HepG2 (cell line): ENCODE measurements at regions not wholly inside any gene's neighbourhood (a gene's known extent, or its start where the extent isn't known, plus 50 kb on each side); places are given as distances from the start of the nearest gene placed in this dataset.

Source experiments
- ATAC-seq: fragments of 200-7000 bp; cut with Tn5 transposase; 3 replicates; pipeline ENCODE4 v1.9.1; 2020; ENCODE audit warnings: mild to moderate bottlenecking, moderate library complexity
- BruUV-seq: library from RNA; stranded (reverse); fragments of 400-500 nt; replicated peaks from 2 replicates; lab custom pipeline; 2021; lab: Mats Ljungman, UMichigan
- CTCF ChIA-PET: fragments of 300-600 bp; formaldehyde crosslinking; extraction: SDS; loops from one replicate; lab custom pipeline; 2021; ENCODE audit warnings: low total read pairs, inconsistent platforms, low intra/inter-chr PET ratio; lab: Yijun Ruan, JAX
- POLR2A ChIA-PET: fragments of 350-600 bp; sonication (Branson Sonifier 250); formaldehyde crosslinking; loops from one replicate; lab custom pipeline; 2020; ENCODE audit warnings: antibody characterized with exemption, inconsistent platforms; lab: Yijun Ruan, JAX
- DNase-seq: peaks from one replicate; pipeline ENCODE4 v3.0.0-alpha.2; 2015; ENCODE audit warnings: low spot score
- FAIRE-seq: peaks from 3 replicates; lab custom pipeline; 2011; peaks lifted over from hg19 to GRCh38; lab: Jason Lieb, UNC
- H2AFZ ChIP-seq: one replicate; pipeline ENCODE4 v1.6.1; 2011; ENCODE audit warnings: low read length, inconsistent platforms
- H3K27ac ChIP-seq: fragments of 300-600 bp; 3 replicates; pipeline ENCODE4 v1.8.0; 2011; ENCODE audit warnings: mixed run types, mild to moderate bottlenecking, mixed read lengths, low read length, inconsistent platforms; ENCODE audit not compliant: insufficient read depth; ENCODE audit errors: extremely low read length
- H3K27me3 ChIP-seq, 2 experiments: fragments of 200-600 bp in 1 of 2; 2 replicates in 1 of 2; 3 replicates in 1 of 2; pipeline versions ENCODE4 v1.6.0 to v1.8.0; 2011; ENCODE audit warnings: low read length in 2 of 2, mild to moderate bottlenecking in 2 of 2, moderate library complexity in 2 of 2, inconsistent platforms in 1 of 2; ENCODE audit not compliant: insufficient read depth in 2 of 2, control insufficient read depth in 1 of 2
- H3K36me3 ChIP-seq, 2 experiments: fragments of 200-600 bp in 1 of 2; replicated peaks in 1 of 2; 2 replicates in 1 of 2; 3 replicates in 1 of 2; pipeline versions ENCODE4 v1.5.1 to v1.8.0; 2011; ENCODE audit warnings: low read length in 2 of 2, inconsistent platforms in 1 of 2; ENCODE audit not compliant: insufficient read depth in 2 of 2, control insufficient read depth in 1 of 2
- H3K4me1 ChIP-seq: 2 replicates; pipeline ENCODE4 v1.5.1; 2012; ENCODE audit warnings: low read length, inconsistent platforms; ENCODE audit not compliant: insufficient read depth
- H3K4me2 ChIP-seq: 2 replicates; pipeline ENCODE4 v1.6.0; 2011; ENCODE audit warnings: low read depth, low read length, inconsistent platforms
- H3K4me3 ChIP-seq, 3 experiments: fragments of 200-600 bp in 1 of 3; sonication (generic), shearing (Covaris generic) in 1 of 3; replicated peaks in 1 of 3; 2 replicates each; pipeline ENCODE4 v1.5.1; 2011 to 2016; ENCODE audit warnings: low read length in 3 of 3, inconsistent platforms in 2 of 3, low read depth in 2 of 3, mild to moderate bottlenecking in 2 of 3, control low read depth in 1 of 3, mixed read lengths in 1 of 3; ENCODE audit not compliant: insufficient read depth in 1 of 3
- H3K79me2 ChIP-seq: one replicate; pipeline ENCODE4 v1.6.1; 2011; ENCODE audit warnings: low read length, inconsistent platforms; ENCODE audit not compliant: insufficient read depth
- H3K9ac ChIP-seq: 2 replicates; pipeline ENCODE4 v1.6.0; 2011; ENCODE audit warnings: mild to moderate bottlenecking, low read depth, low read length, inconsistent platforms; ENCODE audit not compliant: insufficient read depth
- H3K9me3 ChIP-seq: 2 replicates; pipeline ENCODE4 v1.5.1; 2012; ENCODE audit warnings: mild to moderate bottlenecking, low read length
- H4K20me1 ChIP-seq: 2 replicates; pipeline ENCODE4 v1.6.0; 2011; ENCODE audit warnings: inconsistent platforms, mild to moderate bottlenecking, low read length, moderate library complexity; ENCODE audit not compliant: insufficient read depth
- ARNTL ChIP-seq: sonication (generic); formaldehyde crosslinking; IDR thresholded peaks from 2 replicates; pipeline ENCODE4 v1.4.0; 2020; ENCODE audit warnings: mild to moderate bottlenecking, missing genetic modification reagents
- CBX1 ChIP-seq: IDR thresholded peaks from one replicate; pipeline ENCODE4 v1.6.1; 2016; ENCODE audit warnings: antibody characterized with exemption, low read depth
- ELF1 ChIP-seq: sonication (generic); formaldehyde crosslinking; IDR thresholded peaks from 2 replicates; pipeline ENCODE4 v1.4.0; 2020; ENCODE audit warnings: missing genetic modification reagents
- GPBP1L1 ChIP-seq: sonication (generic); formaldehyde crosslinking; IDR thresholded peaks from 2 replicates; pipeline ENCODE4 v1.5.0; 2020; ENCODE audit warnings: mild to moderate bottlenecking, missing genetic modification reagents
- GTF2F1 ChIP-seq: fragments of 150-350 bp; IDR thresholded peaks from 2 replicates; pipeline ENCODE4 v1.6.1; 2014; ENCODE audit warnings: low read length
- HOXA3 ChIP-seq: sonication (generic); formaldehyde crosslinking; IDR thresholded peaks from 2 replicates; pipeline ENCODE4 v1.5.0; 2020; ENCODE audit warnings: missing genetic modification reagents
- JARID2 ChIP-seq: sonication (generic); formaldehyde crosslinking; IDR thresholded peaks from 2 replicates; pipeline ENCODE4 v1.8.1; 2023; ENCODE audit warnings: missing genetic modification reagents, inconsistent platforms; ENCODE audit not compliant: insufficient replicate concordance
- KDM6A ChIP-seq: IDR thresholded peaks from 2 replicates; pipeline ENCODE4 v1.6.1; 2016; ENCODE audit warnings: low read depth
- MEF2D ChIP-seq: sonication (generic); formaldehyde crosslinking; IDR thresholded peaks from 2 replicates; pipeline ENCODE4 v1.5.1; 2020; ENCODE audit warnings: mild to moderate bottlenecking, missing genetic modification reagents
- PHF5A ChIP-seq: IDR thresholded peaks from one replicate; pipeline ENCODE4 v1.6.1; 2018; ENCODE audit warnings: low read depth, missing genetic modification reagents; ENCODE audit not compliant: unreplicated experiment
- PRPF4 ChIP-seq: fragments of 200-400 bp; formaldehyde crosslinking; IDR thresholded peaks from 2 replicates; pipeline ENCODE4 v1.6.1; 2016; ENCODE audit warnings: low read length, low read depth; ENCODE audit not compliant: poor library complexity, severe bottlenecking
- RBFOX2 ChIP-seq: fragments of 200-400 bp; formaldehyde crosslinking; IDR thresholded peaks from 2 replicates; pipeline ENCODE4 v1.6.1; 2017; ENCODE audit warnings: low read depth, mild to moderate bottlenecking, low read length
- ZFP1 ChIP-seq: IDR thresholded peaks from 2 replicates; pipeline ENCODE4 v1.6.1; 2016
- ZHX2 ChIP-seq, 2 experiments: sonication (generic) in 1 of 2; formaldehyde crosslinking in 1 of 2; IDR thresholded peaks; 2 replicates each; pipeline versions ENCODE4 v1.6.1 to v1.9.0; 2014 to 2022; ENCODE audit warnings: antibody characterized with exemption in 1 of 2, borderline replicate concordance in 1 of 2, inconsistent platforms in 1 of 2, low read depth in 1 of 2, missing genetic modification reagents in 1 of 2
- ZNF337 ChIP-seq: sonication (generic); formaldehyde crosslinking; IDR thresholded peaks from 2 replicates; pipeline ENCODE4 v1.5.1; 2020; ENCODE audit warnings: missing genetic modification reagents, low read depth, mild to moderate bottlenecking, borderline replicate concordance
- ZNF513 ChIP-seq: sonication (generic); formaldehyde crosslinking; conservative IDR thresholded peaks from 2 replicates; pipeline ENCODE4 v1.5.0; 2020; ENCODE audit warnings: missing genetic modification reagents
- ZNF766 ChIP-seq: sonication (generic); formaldehyde crosslinking; IDR thresholded peaks from 2 replicates; pipeline ENCODE4 v1.5.0; 2020; ENCODE audit warnings: missing genetic modification reagents, borderline replicate concordance
- in situ Hi-C: cut with HindIII; loops from 2 replicates; pipeline ENCODE4 v1.10.0; 2017; ENCODE audit warnings: low pct_unique_long_range_greater_than_20kb; ENCODE audit not compliant: extremely low pct_ligation_motif_present
- intact Hi-C: fragments of 100-400 bp; cut with micrococcal nuclease; formaldehyde crosslinking; loops from one replicate; pipeline ENCODE4 v1.10.0; 2022; ENCODE audit not compliant: unreplicated experiment

GRCh38 chr5:61771062-61771461 is 439.0 kb downstream of the ZSWIM6 start (continued):
- TF ChIP-seq GPBP1L1 (no peak), ELF1 (no peak), JARID2 (no peak), GTF2F1 (no peak)

GRCh38 chr5:61771808-61772207 is 439.8 kb downstream of the ZSWIM6 start:
- Histone ChIP-seq H3K4me3 (no peak overlapping the region), H3K4me1 (no peaks in the 10 kb centered on the region), H3K36me3 (no peaks in the 10 kb centered on the region), H3K27ac (no peak overlapping the region), H4K20me1 (no peaks in the 10 kb centered on the region), H3K9ac (no peak overlapping the region), H3K4me2 (no peak overlapping the region), H3K9me3 (no peaks in the 10 kb centered on the region), H3K27me3 (peaks cover 3 to 4% of the 10 kb centered on the region in 2 experiments; a peak in 1 of 5 replicates), H3K79me2 (no peaks in the 10 kb centered on the region), H2AFZ (no peak overlapping the region)
- intact Hi-C loops (no loop called here), in situ Hi-C loops (no loop called here)
- no peak for FAIRE-seq
- DNase-seq = no peak
- no peak for ATAC-seq
- POLR2A ChIA-PET = no interaction called here
- CTCF ChIA-PET = no interaction called here
- no TSS peak for BruUV-seq
- no peak for TF ChIP-seq ZNF766
- TF ChIP-seq ZFP1 (CRISPR knock-in tag) = no peak
- TF ChIP-seq KDM6A (CRISPR knock-in tag) = no peak
- TF ChIP-seq MEF2D (CRISPR knock-in tag) = no peak
- no peak for TF ChIP-seq PRPF4
- no peak for TF ChIP-seq PHF5A
- no peak for TF ChIP-seq ZNF513 (CRISPR knock-in tag)
- TF ChIP-seq ZNF337 (CRISPR knock-in tag) = no peak
- no peak for TF ChIP-seq ZHX2 (IDR thresholded peaks at IDR 0.05; ENCODE audit: low read depth)
- TF ChIP-seq ZHX2 (CRISPR knock-in tag; IDR thresholded peaks at IDR 0.05; ENCODE audit: borderline replicate concordance) = no peak
- TF ChIP-seq ARNTL = no peak
- TF ChIP-seq HOXA3 (CRISPR knock-in tag) = no peak
- TF ChIP-seq CBX1 = no peak
- TF ChIP-seq RBFOX2 = no peak
